CD4-positive, alpha-beta T cell treated with Interleukin-17A for 1 hour (primary cell): ENCODE measurements at regions not wholly inside any gene's neighbourhood (a gene's known extent, or its start where the extent isn't known, plus 50 kb on each side); places are given as distances from the start of the nearest gene placed in this dataset.
"Not testable (repeated sequence)": the region's sequence is repeated elsewhere in the genome, so short reads cannot be mapped to it uniquely, and the experiment has no call there.

ENCODE experiments used
- DNase-seq: peaks from one replicate; pipeline ENCODE4 v3.0.0-alpha.2; 2020

DNA sequence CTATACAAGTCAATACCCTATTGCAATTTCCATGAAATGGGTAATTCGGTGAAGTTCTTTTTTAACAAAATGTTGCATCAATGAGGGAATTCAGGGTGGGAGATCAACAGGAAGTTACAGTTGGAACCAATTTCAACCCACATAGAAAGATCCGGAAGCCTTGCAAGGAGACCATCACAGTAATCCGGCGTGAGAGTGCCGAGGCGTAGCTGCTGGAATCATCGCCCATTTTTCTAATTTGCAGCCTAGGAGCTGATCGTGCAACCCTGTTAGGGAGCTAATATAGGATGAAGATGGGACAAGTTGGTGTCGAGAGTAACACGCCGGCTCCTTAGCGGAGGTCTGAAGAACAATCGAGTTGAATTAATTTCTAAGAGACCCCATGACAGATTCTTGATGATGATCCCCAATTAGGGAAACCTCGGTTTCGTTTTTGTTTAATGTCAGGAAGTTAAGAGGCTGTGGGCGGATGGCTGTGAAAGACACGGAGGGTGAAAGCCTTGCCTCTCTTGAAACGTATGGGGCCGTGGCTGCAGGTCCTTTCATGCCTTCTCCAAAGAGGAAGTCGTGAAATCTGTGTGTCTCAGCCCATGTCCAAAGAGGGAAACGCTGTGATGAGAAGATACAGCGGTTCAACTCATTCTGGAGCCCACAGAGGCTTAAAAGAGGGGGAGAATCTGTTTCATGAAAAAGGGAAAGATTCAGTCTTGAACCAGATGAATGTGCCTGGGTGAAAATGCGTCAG lies 51.2 kb upstream of the CARD11 start:
- peak; percentile 67 for DNase-seq

DNA sequence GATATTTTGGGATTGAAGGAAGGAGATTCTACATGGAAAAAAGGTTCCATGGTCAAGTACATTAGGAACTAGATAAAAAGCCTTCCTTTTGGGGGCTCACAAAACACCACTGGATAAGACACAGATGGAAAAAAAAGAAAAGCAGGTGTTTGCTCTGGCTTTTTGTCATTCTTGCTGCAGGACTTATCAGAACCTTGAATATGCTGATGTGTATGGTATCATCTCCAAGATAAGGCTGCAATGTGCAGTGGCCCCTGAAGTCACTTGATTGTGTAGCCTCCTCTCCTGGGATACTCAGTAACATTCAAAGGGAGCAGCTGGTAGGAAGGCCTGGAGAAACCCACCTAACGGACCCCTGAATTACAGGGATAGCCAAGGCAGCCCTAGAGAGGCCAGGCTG lies 54.1 kb upstream of the CARD11 start:
- DNase-seq: no peak

DNA sequence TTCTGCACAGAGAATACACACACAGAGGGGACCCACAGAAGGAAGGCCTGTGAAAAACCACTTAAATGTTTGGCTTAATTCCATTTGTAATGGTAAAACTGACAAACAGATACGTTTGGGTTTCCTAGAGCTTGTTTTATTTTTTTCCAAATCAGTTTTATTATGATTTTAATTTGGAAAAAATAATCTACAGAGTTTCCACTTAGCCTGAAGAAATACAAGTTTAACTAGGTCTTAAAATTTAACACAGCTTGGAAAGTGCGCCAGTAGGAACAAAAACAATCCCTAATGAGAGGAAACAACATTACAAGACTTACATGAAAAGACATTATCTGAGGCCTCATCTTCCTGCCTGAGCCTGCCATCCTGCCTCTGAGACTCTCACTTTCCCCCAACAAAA lies 58.5 kb upstream of the CARD11 start:
- DNase-seq: no peak

DNA sequence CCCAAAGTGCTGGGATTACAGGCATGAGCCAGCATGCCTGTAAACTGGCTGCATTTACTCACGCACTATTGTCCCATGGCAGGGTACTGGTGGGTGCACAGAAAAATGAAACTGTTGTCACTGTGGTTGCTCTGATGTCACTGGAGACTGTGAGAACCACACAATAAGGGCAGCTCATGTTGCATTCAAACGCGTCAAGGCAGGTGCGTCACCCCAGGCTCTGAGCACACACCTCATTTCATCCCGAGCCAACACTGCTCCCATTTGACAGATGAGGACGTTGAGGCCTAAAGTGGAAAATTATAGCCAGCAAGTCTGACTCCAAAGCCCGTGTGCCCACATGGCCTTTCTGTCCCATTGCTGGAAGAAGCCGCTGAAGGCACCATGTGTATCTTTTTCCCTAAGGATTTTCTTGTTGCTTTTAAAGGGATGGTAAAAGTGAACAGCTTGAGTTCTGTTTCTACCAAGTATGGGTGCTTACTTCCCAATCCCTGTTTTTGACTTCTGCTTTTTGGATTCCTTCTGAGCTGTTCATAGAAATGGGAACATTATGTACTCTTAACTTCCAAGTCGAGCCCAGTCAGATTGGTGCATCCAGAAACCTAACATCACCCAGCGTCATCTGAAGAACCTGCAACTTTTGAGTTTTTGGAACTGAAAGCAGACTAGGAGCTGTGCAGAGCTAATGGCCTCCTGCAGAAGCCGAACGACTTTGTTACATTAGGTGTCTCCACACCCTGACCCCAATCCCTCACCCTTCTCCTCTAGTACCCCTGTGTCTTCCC lies 60.1 kb upstream of the CARD11 start:
- DNase-seq: no peak

DNA sequence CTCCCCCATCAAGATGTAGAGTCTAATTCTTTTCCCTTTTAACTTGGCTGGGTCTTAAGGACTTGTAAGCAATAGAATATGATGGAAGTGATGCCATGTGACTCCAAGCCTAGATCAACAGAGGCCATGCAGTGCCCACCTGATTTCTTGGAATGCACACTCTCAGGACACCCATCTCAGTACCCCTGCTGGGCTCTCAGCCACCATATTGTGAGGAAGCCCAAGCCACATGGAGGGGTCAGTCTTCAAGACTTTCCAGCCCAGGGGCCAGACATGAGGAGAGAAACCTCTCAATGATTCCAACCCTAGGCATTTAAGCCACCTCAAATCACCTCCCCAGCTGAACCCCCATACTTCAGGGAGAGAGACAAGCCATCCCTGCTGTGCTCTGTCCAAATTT lies 62.2 kb upstream of the CARD11 start:
- DNase-seq: no peak

DNA sequence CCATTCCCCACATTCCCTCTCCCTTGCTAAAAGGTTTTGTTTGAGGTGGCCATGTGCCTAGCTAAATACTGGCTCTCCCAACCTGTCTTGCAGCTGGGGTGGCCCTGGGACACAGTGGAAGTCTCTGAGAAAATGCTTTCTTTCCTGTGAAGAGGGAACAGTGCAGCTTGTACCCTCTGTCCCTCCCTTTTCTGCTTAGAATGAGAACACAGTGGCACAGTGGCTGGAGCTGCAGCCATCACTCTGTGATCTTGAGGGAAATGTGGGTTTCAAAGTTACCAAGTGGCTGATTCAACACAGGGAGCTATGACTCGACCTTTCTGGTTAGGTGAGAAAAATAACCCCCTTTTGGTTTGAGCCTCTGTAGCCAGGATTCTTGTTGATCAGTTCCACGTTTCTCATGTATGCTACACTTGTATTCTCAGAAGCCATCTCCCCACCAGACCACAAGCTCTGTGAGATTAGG lies 62.7 kb upstream of the CARD11 start:
- no peak for DNase-seq

DNA sequence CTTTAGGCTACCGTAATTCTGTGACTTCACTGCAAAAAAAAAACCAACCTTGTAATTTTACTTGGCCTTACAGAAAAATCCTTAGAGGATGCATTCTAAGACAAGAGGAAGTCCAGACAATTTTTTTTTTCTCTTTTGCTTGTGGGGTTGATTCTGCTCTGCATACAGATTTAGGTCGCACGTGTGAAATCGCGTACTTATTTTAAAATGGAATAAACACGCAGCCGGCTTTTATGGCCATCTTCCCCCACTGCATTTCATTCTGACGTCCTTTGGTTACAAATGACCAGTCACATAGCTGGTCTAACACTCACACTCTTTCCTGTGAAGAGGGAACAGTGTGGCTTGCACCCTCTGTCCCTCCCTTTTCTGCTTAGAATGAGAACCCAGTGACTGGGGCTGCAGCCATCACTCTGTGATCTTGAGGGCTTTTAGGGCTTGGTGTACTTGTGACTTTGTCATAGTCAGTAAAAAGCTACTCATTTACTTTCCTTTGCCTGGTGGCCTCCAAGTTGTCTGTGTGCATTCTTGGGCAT lies 63.6 kb upstream of the CARD11 start:
- DNase-seq: no peak

DNA sequence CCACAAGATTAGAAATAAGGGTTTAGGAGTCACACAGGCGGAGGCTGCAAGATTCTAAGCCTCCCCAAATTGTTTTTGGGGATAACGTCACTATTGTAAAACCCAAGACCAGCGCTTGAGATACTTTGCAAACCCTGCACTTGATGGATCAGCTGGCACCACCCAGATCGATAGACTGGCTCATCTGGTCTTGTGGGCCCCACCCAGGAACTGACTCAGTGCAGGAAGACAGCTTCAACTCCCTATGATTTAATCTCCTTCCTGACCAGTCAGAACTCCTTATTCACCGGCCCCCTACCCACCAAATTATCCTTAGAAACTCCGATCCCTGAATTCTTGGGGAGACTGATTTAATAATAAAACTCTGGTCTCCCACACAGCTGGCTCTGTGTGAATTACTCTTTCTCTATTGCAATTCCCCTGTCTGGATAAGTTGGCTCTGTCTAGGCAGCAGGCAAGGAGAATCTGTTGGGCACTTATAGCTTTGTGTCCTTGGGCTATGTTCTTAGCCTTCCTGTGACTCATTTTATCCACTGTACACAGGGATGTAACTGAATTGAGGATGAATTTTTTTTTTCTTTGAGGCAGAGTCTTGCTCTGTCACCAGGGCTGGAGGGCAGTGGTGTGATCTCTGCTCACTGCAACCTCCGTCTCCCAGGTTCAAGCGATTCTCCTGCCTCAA lies 64.4 kb upstream of the CARD11 start:
- DNase-seq: no peak

DNA sequence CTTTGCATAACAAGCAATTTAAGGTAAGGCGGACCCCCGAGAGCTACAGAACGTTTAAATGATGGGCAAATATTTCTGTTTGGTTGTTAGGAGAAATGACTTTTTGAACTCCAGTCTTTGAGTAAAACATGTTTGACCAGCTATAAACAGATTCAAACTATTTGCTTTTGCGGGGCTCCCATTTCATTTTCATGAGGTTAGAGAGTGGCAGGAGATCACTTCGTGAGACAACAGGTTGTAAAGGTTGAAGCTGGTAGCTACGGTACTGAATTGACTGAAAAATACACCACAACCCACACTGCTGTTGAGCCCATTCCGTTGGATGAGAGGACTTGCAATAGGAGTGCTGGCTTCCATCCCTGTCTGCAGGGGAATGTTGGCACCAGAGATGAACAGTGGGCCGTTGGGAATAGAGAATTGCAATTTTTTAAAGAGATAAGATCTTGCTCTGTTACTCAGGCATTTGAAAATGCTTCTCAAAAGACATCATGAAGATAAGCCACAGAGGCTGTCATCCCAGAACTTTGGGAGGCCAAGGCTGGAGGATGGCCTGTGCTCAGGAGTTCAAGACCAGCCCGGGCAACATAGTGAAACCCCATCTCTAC lies 65.7 kb upstream of the CARD11 start:
- DNase-seq: no peak

DNA sequence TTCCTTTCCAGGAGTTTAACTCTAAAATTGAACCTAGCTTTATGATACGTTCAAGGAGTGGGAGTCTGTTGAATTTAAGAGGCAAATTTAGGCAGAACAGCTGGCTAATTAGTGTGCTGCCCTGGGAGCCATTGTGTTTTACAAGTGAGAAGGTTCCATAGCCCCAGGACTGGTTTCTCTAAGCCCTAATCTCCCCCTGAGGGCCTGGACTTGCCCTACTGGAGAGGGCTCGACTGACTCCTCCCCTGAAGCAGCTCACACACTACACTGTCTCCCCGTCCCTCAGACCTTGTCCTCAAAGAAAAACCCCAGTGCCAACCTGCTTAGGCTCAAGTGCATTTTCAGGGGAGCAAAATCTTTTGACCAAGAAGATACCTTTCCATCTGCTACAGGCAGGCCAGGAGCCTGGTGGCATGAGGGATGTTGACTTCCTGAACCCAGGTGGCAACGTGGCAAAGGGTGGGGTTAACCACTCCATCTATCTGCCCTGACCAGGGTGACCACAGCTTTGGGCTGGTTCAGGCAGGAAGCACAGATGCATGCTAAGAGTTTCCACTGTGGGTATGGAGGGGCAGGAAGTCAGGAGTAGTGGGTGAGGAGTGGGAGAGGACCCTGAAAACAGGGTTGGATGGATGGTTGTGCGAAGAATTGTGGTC lies 68.9 kb upstream of the CARD11 start:
- peak; percentile 26 for DNase-seq

DNA sequence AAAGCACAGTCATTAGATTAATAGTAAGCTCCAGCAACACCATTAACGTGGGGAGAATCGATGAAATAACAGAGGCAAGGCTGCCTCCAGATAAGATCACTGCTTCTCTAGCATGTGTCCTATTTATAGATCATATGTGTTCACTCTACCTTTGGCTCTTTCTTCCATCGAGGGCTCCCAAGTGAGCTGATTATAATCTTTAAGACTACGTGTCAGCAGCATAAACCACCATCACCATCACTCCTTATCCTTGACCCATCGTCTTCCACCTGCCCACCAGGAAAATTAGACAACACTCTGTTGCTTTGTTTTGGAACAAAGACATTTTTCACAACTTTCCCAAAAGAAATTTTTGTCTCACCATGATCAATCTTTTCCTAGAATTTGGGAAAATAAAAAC lies 71.2 kb upstream of the CARD11 start:
- no peak for DNase-seq

DNA sequence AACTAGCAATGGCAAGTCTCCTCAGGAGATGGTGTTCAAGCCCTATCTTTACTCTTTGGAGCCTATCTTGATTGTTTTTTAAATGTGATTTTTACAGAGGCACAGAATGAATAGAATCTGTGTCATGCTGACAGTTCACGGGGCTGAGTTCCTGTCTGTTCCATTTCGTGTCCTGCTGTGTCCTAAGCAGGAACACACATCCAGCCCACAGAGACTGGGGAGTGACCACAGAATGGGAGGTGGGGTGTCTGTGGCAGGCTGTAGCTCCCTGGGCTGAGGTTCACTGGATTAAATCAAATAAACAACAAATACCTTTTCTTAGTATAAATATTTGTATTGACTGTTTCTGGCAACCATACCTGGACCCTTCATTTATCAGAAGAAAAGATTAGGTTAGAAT lies 73.4 kb upstream of the CARD11 start:
- DNase-seq: no peak

DNA sequence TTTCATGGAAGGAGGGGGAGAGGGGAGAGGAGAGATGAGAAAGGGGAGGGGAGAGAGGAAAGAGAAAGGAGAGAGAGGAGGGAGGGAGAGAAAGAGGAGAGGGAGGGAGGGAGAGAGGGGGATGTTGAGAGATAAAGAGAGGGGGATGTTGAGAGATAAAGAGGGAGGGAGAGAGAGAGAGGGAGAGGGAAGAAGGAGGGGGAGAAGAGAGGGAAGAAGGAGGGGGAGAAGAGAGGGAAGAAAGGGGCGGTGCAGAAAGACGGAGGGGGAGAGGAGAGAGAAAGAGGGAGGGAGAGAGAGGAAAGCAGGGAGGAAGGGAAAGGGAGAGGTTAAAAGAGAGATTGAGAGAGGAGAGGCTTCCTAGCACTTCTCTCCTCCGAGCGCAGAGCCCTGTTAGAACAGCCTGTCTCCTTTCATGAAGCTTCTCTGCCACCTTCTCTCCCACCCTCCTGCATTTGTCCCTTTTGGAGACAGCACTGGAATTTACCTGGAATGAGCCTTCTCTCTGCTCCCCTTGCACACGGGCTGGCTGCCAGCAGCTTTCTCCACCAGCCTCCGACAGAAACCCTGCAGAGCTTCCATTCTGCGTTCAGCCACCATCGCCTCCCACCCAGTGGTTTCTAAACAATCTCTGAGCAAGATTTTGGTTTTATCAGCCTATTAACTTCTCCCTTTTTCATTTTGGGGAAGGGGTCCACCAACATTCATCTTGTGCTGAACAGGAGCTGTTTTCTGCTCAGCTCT lies 74.0 kb upstream of the CARD11 start:
- no peak for DNase-seq

DNA sequence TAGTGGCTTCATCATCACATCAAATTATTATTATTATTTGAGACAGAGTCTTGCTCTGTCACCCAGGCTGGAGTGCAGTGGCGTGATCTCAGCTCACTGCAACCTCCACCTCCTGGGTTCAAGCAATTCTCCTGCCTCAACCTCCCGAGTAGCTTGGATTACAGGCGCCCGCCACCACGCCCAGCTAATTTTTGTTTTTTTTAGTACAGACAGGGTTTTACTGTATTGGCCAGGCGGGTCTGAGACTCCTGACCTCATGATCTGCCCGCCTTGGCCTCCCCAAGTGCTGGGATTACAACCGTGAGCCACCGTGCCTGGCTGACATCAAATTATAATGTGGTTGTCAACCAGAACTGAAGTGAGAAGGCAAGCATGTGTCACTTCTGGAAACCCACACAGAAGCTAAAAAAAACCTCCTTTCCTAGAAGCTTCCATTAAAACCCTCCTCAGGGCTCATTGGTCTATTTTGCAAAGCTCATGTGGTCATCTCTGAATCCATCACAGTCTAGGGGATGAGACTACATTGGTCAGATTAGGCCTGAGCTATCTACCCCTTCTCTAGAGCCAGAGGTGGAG lies 75.8 kb upstream of the CARD11 start:
- DNase-seq: not testable (repeated sequence)

DNA sequence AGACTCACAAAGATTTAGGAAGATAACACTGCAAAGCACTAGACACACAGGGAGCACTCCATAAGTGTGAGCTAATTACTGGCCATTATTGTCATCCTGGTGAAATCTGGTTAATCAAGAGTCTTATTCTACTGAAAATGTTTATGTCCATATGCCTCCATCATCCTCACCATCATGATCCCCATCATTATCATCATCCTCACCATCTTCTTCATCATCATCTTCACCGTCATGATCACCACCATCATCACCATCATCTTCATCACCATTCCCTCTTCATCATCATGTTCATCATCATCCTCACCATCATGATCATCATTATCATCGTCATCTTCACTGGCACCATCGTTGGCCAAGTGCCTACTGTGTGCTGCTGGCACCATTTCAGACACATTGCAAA lies 76.3 kb upstream of the CARD11 start:
- no peak for DNase-seq

DNA sequence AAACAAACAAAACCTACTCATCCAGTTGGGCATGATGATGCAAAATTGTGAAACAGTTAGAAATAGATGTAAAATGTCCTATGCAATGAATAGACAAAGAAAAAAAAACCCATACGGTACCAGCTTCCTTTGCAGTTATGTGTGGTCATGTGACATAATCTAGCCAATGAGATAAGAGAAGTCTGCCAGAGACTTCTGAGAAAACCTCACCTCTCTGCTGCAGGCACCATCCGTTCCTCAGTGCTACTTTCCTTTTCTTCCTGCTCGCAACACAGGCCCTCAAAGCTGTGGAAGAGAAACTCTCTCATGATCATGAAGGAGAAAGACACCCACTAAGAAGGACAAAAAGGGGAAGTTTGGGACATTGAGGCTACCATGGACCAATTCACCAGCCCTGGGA lies 76.8 kb upstream of the CARD11 start:
- DNase-seq: peak; percentile 71

DNA sequence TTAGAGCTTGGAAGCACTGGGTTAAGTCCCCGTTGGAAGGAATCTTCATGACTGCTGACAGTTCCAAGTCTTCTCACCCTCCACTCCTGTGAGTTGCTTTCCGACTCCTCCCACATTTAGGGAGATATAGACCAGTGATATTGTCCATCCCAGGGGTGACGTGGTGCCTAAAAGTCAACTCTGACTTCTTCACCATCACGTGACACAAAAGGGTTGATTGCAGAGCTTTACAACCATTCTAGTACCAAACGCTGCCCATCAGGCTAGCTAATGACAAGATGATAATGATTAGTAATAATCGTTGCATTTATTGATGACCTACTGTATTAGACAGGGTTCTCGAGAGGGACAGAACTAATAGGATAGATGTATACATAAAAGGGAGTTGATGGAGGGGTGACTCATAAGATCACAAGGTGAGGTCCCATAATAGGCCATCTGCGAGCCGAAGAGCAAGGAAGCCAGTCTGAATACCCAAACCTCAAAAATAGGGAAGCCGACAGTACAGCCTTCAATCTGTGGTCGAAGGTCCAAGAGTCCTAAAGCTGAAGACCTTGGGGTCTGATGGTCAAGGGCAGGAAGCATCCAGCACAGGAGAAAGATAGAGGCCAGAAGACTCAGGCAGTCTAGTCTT lies 85.3 kb upstream of the CARD11 start:
- DNase-seq: no peak

DNA sequence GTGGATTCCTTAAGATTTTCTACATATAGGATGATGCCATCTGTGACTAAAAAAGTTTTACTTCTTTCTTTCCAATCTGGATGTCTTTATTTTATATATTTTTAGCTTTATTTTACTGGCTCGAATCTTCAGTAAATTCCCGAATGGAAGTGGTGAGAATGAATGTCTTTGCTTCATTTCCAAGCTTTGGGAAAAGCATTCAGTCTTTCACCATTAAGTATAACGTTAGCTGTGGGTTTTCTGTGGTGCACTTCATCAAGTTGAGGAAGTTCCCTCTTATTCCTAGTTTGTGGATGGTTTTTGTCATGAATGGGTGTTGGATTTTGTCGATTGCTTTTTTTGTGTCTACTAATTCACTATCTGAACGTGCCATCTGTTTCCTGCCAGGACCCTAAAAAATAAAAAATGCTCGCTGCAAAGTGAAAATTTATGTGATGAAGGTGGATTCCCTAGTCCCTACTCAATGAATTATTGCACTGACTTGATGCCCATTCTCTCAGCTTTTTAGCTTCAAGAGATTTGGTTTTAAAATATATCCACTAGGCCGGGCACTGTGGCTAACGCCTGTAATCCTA lies 90.2 kb upstream of the CARD11 start:
- DNase-seq: no peak

DNA sequence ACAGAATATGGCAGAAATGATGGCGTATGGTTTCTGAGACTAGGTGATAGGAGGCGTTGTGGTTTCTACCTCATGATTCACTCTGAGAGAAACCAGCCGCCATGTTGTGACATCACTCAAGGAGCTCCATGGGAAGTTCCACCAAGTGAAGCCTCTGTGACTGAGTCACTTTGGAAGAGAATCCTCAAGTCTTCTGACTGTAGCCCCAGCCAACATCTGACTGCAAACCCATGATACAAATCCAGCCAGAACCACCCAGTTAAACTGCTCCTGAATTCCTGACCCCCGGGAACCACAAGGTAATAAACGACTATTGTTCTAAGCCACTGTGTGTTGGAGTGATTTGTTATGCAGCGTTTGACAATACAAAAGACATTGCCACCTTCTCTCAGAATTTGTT lies 91.1 kb upstream of the CARD11 start:
- DNase-seq: no peak

DNA sequence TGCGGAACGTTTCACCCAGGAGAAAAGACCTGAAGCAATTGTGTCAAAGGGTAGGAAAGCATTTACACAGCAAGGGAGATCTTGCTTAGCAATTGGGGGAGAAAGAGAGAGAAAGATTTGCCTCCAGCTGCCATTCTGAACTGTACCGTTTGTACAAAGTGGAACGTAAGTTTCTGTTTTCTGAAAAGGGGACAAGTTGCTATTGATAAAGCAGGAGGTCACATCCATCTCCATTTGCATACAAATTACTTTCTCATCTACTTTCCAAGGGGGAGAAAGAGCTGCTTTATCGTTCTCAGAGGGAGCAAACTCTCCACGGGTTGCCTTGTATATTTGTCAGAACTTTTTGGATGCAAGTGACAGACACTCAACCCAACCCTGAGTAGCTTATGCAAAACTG lies 92.0 kb upstream of the CARD11 start:
- no peak for DNase-seq

DNA sequence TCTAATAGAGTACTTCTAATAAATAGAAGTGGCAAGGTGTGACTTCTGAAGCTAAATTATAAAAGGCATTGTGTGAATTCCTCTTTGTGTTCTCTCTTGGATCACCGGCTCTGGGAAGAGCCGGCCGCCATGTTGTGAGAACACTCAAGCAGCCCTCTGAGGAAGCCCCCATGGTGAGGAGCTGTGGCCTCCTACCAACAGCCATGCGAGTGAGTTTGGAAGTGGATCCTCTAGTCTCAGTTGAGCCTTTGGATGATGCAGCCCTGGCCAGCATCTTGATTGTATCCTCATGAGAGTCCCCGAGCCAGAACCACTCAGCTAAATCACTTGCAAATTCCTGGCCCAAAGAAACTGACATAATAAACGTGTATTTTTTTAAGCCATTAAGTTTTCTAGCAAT lies 94.5 kb upstream of the CARD11 start:
- no peak for DNase-seq
